Gastrocnemius medialis (tissue), 4 donors: ENCODE measurements at regions not wholly inside any gene's neighbourhood (a gene's known extent, or its start where the extent isn't known, plus 50 kb on each side); places are given as distances from the start of the nearest gene placed in this dataset.

Source experiments
- ATAC-seq, 2 donors: fragments of 150-250 bp; one replicate each; pipeline ENCODE4 v1.9.1; 2016
- DNase-seq, 2 donors: peaks; one replicate each; pipeline ENCODE4 v3.0.0-alpha.2; 2019
- H3K27ac ChIP-seq, 4 donors: fragments of 200-600 bp; sonication (generic); 1 replicate in 1 of 4; 2 replicates in 3 of 4; pipeline ENCODE4 v1.5.1; 2016 to 2018; ENCODE audit warnings: mild to moderate bottlenecking in 2 of 4, moderate library complexity in 1 of 4
- H3K27me3 ChIP-seq, 3 donors: fragments of 200-600 bp; sonication (generic) in 2 of 3; 1 replicate in 1 of 3; 2 replicates in 2 of 3; pipeline versions ENCODE4 v1.5.1 to v1.6.0; 2016 to 2019; ENCODE audit warnings: mild to moderate bottlenecking in 1 of 3, moderate library complexity in 1 of 3
- H3K36me3 ChIP-seq, 2 donors: fragments of 200-600 bp; sonication (generic) in 1 of 2; one replicate each; pipeline ENCODE4 v1.5.1; 2017 to 2018
- H3K4me1 ChIP-seq, 2 donors: fragments of 200-600 bp; sonication (generic) in 1 of 2; one replicate each; pipeline ENCODE4 v1.5.1; 2016 to 2017; ENCODE audit warnings: mild to moderate bottlenecking in 2 of 2
- H3K4me3 ChIP-seq, 4 donors: fragments of 200-600 bp; sonication (generic) in 3 of 4; 1 replicate in 1 of 4; 2 replicates in 3 of 4; pipeline ENCODE4 v1.5.1; 2016 to 2019; ENCODE audit warnings: mild to moderate bottlenecking in 2 of 4
- H3K9me3 ChIP-seq, 3 donors: fragments of 200-600 bp; sonication (generic) in 2 of 3; 1 replicate in 1 of 3; 2 replicates in 2 of 3; pipeline ENCODE4 v1.5.1; 2016 to 2019
- CTCF ChIP-seq, 5 experiments: fragments of 450-650 bp in 3 of 5; fragments of 200-600 bp in 2 of 5; sonication (generic) in 2 of 5; IDR thresholded peaks in 4 of 5; conservative IDR thresholded peaks in 1 of 5; 1 replicate in 4 of 5; 2 replicates in 1 of 5; pipeline ENCODE4 v1.5.1; 2016 to 2019; ENCODE audit warnings: antibody characterized with exemption in 5 of 5, mild to moderate bottlenecking in 3 of 5, moderate library complexity in 3 of 5
- POLR2A ChIP-seq, 2 donors: fragments of 450-650 bp; IDR thresholded peaks; one replicate each; pipeline ENCODE4 v1.6.1; 2017; ENCODE audit warnings: antibody characterized with exemption in 2 of 2, mild to moderate bottlenecking in 2 of 2, moderate library complexity in 2 of 2
- in situ Hi-C, 4 donors: fragments of 200-750 bp; cut with MboI; loops; one replicate each; pipeline versions ENCODE4 v1.15.0 to v1.8.0; 2017; ENCODE audit warnings: low sequenced_read_pairs in 4 of 4
- intact Hi-C: fragments of 100-400 bp; cut with DNase I; formaldehyde crosslinking; loops from one replicate; pipeline ENCODE4 v1.15.1; 2023; ENCODE audit warnings: low total_unique reads

GRCh38 chr1:232554409-232554808 lies 75.5 kb downstream of the SIPA1L2 start:
- DNase-seq (no peak), ATAC-seq (peak in 1 of 2 donors; percentile 42)
- H3K4me1 ChIP-seq: peaks cover 30 to 44% of the 10 kb centered on the region in 2 donors
- intact Hi-C loops: loop anchor here (5.0 to 10.0 kb wide), 2 partner anchors 78 to 1310 kb away; partner anchors contain the start of genes GNPAT and SIPA1L2
- peak overlapping the region in 1 of 4 donors; percentile 23 for H3K27ac ChIP-seq
- no peaks in the 10 kb centered on the region for H3K36me3 ChIP-seq
- in situ Hi-C loops: no loop called here
- H3K27me3 ChIP-seq: no peaks in the 10 kb centered on the region
- TF ChIP-seq CTCF (IDR thresholded peaks at IDR 0.05 in 4 of 5, conservative IDR thresholded peaks at IDR 0.05 in 1 of 5): no peak
- no peak for TF ChIP-seq POLR2A (IDR thresholded peaks at IDR 0.05)
- no peaks in the 10 kb centered on the region for H3K9me3 ChIP-seq
- no peak overlapping the region for H3K4me3 ChIP-seq

GRCh38 chr1:232553809-232554208 lies 76.1 kb downstream of the SIPA1L2 start:
- in situ Hi-C loops (no loop called here), intact Hi-C loops (loop anchor here (5.0 to 10.0 kb wide), 2 partner anchors 78 to 1309 kb away; partner anchors contain the start of genes GNPAT and SIPA1L2)
- no peaks in the 10 kb centered on the region for H3K27me3 ChIP-seq
- H3K4me1 ChIP-seq: peaks cover 30 to 44% of the 10 kb centered on the region in 2 donors
- H3K36me3 ChIP-seq: no peaks in the 10 kb centered on the region
- no peaks in the 10 kb centered on the region for H3K9me3 ChIP-seq
- no peak overlapping the region for H3K4me3 ChIP-seq
- no peak for ATAC-seq
- no peak for DNase-seq
- peak overlapping the region in 1 of 4 donors; percentile 23 for H3K27ac ChIP-seq
- TF ChIP-seq CTCF (IDR thresholded peaks at IDR 0.05 in 4 of 5, conservative IDR thresholded peaks at IDR 0.05 in 1 of 5) (no peak), POLR2A (IDR thresholded peaks at IDR 0.05) (no peak)

GRCh38 chr1:232553050-232553754 lies 76.7 kb downstream of the SIPA1L2 start:
- peak overlapping the region in 2 of 4 donors; percentile 23 to 27 for H3K27ac ChIP-seq
- ATAC-seq (peak; percentile 66 to 75), DNase-seq (peak; percentile 28 to 56)
- H3K4me1 ChIP-seq: peaks cover 30 to 44% of the 10 kb centered on the region in 2 donors
- intact Hi-C loops (loop anchor here (5.0 to 10.0 kb wide), 2 partner anchors 79 to 1308 kb away; partner anchors contain the start of genes GNPAT and SIPA1L2), in situ Hi-C loops (no loop called here)
- no peak overlapping the region for H3K4me3 ChIP-seq
- H3K9me3 ChIP-seq: no peaks in the 10 kb centered on the region
- H3K27me3 ChIP-seq: no peaks in the 10 kb centered on the region
- no peak for TF ChIP-seq POLR2A (IDR thresholded peaks at IDR 0.05)
- no peaks in the 10 kb centered on the region for H3K36me3 ChIP-seq

GRCh38 chr1:232551386-232551785 lies 78.5 kb downstream of the SIPA1L2 start:
- no peaks in the 10 kb centered on the region for H3K27me3 ChIP-seq
- DNase-seq (no peak), ATAC-seq (no peak)
- H3K27ac ChIP-seq: no peak overlapping the region
- no peaks in the 10 kb centered on the region for H3K36me3 ChIP-seq
- H3K9me3 ChIP-seq: no peaks in the 10 kb centered on the region
- intact Hi-C loops: loop anchor here (5.0 to 10.0 kb wide), 2 partner anchors 81 to 1307 kb away; partner anchors contain the start of genes GNPAT and SIPA1L2
- in situ Hi-C loops: no loop called here
- peaks cover 30 to 37% of the 10 kb centered on the region in 2 donors for H3K4me1 ChIP-seq
- no peak overlapping the region for H3K4me3 ChIP-seq
- TF ChIP-seq POLR2A (IDR thresholded peaks at IDR 0.05) (no peak), CTCF (IDR thresholded peaks at IDR 0.05 in 4 of 5, conservative IDR thresholded peaks at IDR 0.05 in 1 of 5) (no peak)

GRCh38 chr1:232550007-232550406 lies 79.9 kb downstream of the SIPA1L2 start:
- intact Hi-C loops: loop anchor here (5.0 to 10.0 kb wide), 2 partner anchors 82 to 1305 kb away; partner anchors contain the start of genes GNPAT and SIPA1L2
- Histone ChIP-seq H3K4me1 (peaks cover 20 to 23% of the 10 kb centered on the region in 2 donors), H3K27ac (no peak overlapping the region), H3K27me3 (no peaks in the 10 kb centered on the region), H3K4me3 (no peak overlapping the region), H3K9me3 (no peaks in the 10 kb centered on the region), H3K36me3 (no peaks in the 10 kb centered on the region)
- DNase-seq (no peak), ATAC-seq (no peak)
- TF ChIP-seq CTCF (IDR thresholded peaks at IDR 0.05 in 4 of 5, conservative IDR thresholded peaks at IDR 0.05 in 1 of 5): no peak
- TF ChIP-seq POLR2A (IDR thresholded peaks at IDR 0.05): no peak
- in situ Hi-C loops: no loop called here
